ENCODE measurements at regions not wholly inside any gene's neighbourhood (a gene's known extent, or its start where the extent isn't known, plus 50 kb on each side); places are given as distances from the start of the nearest gene placed in this dataset.

- Mint-ChIP-seq H3K4me3 (no peak overlapping the region), H3K27me3 (no peaks in the 10 kb centered on the region), H3K27ac (no peak overlapping the region), H3K4me1 (no peaks in the 10 kb centered on the region), H3K36me3 (ENCODE audit: low read depth) (no peaks in the 10 kb centered on the region), H3K9me3 (peaks cover 9% of the 10 kb centered on the region)
- intact Hi-C loops (cut with micrococcal nuclease), result no loop called here
- ATAC-seq (ENCODE audit: low read depth) (no peak), DNase-seq (no peak)
- POLR2A ChIA-PET, result no interaction called here
- no peak for TF ChIP-seq CTCF (IDR thresholded peaks at IDR 0.05)
- CTCF ChIA-PET, result no interaction called here
Observed at GRCh38 chr13:82323101-82323500, 1559.2 kb downstream of the SLITRK1 start.

GRCh38 chr13:82305588-82305987 is 1576.7 kb downstream of the SLITRK1 start:
- no peak for ATAC-seq (ENCODE audit: low read depth)
- CTCF ChIA-PET, result no interaction called here
- Mint-ChIP-seq H3K9me3 (peaks cover 12% of the 10 kb centered on the region), H3K27me3 (no peaks in the 10 kb centered on the region), H3K4me3 (no peak overlapping the region), H3K4me1 (no peaks in the 10 kb centered on the region), H3K36me3 (ENCODE audit: low read depth) (no peaks in the 10 kb centered on the region), H3K27ac (no peak overlapping the region)
- intact Hi-C loops (cut with micrococcal nuclease), result no loop called here
- DNase-seq, result no peak
- POLR2A ChIA-PET, result no interaction called here
- TF ChIP-seq CTCF (IDR thresholded peaks at IDR 0.05), result no peak

- Mint-ChIP-seq H3K27ac (no peak overlapping the region), H3K4me3 (no peak overlapping the region), H3K36me3 (ENCODE audit: low read depth) (no peaks in the 10 kb centered on the region), H3K4me1 (no peaks in the 10 kb centered on the region), H3K27me3 (no peaks in the 10 kb centered on the region), H3K9me3 (peaks cover 12% of the 10 kb centered on the region)
- intact Hi-C loops (cut with micrococcal nuclease), result no loop called here
- no peak for TF ChIP-seq CTCF (IDR thresholded peaks at IDR 0.05)
- ChIA-PET CTCF (no interaction called here), POLR2A (no interaction called here)
- ATAC-seq (ENCODE audit: low read depth) (no peak), DNase-seq (no peak)
Observed at GRCh38 chr13:82298106-82298505, 1584.2 kb downstream of the SLITRK1 start.

- no peak overlapping the region for H3K4me3 Mint-ChIP-seq
- no peaks in the 10 kb centered on the region for H3K36me3 Mint-ChIP-seq (ENCODE audit: low read depth)
- peaks cover 6% of the 10 kb centered on the region for H3K9me3 Mint-ChIP-seq
- ATAC-seq (ENCODE audit: low read depth) (no peak), DNase-seq (no peak)
- no peak overlapping the region for H3K27ac Mint-ChIP-seq
- no peaks in the 10 kb centered on the region for H3K4me1 Mint-ChIP-seq
- ChIA-PET CTCF (no interaction called here), POLR2A (no interaction called here)
- intact Hi-C loops (cut with micrococcal nuclease), result no loop called here
- no peak for TF ChIP-seq CTCF (IDR thresholded peaks at IDR 0.05)
- H3K27me3 Mint-ChIP-seq, result no peaks in the 10 kb centered on the region
Observed at GRCh38 chr13:82294226-82294625, 1588.0 kb downstream of the SLITRK1 start.

- H3K27me3 Mint-ChIP-seq, result no peaks in the 10 kb centered on the region
Observed at GRCh38 chr13:82292334-82292733, 1589.9 kb downstream of the SLITRK1 start.

More at GRCh38 chr13:82292334-82292733, 1589.9 kb downstream of the SLITRK1 start:
- Mint-ChIP-seq H3K4me3 (no peak overlapping the region), H3K36me3 (ENCODE audit: low read depth) (no peaks in the 10 kb centered on the region), H3K4me1 (no peaks in the 10 kb centered on the region), H3K9me3 (peaks cover 6% of the 10 kb centered on the region), H3K27ac (no peak overlapping the region)
- ChIA-PET CTCF (no interaction called here), POLR2A (no interaction called here)
- ATAC-seq (ENCODE audit: low read depth) (no peak), DNase-seq (no peak)
- TF ChIP-seq CTCF (IDR thresholded peaks at IDR 0.05), result no peak
- intact Hi-C loops (cut with micrococcal nuclease), result no loop called here
